ELF-1 (cell line): ENCODE measurements at regions not wholly inside any gene's neighbourhood (a gene's known extent, or its start where the extent isn't known, plus 50 kb on each side); places are given as distances from the start of the nearest gene placed in this dataset.

ENCODE experiments used
- DNase-seq: peaks from one replicate; pipeline ENCODE4 v3.0.0-alpha.2; 2016; ENCODE audit warnings: low read depth, low spot score

GRCh38 chr1:17930635-17931034 lies 175.5 kb downstream of the ACTL8 start:
- no peak for DNase-seq

DNA sequence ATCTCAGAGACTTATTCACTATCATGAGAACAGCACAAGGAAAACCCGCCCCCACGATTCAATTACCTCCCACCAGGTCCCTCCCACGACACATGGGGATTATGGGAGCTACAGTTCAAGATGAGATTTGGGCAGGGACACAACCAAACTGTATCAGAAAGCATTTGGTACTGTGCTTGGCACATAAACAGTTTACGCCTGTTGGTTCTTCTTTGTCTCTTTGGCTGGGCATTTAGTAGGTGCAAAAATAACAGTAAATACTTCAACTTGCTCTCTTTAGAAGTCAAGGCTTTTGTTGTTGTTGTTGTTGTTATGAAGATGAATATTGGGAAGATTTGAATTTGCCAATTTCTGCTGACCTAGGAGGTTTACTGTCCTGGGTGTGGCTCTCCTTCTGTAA lies 175.4 kb upstream of the IGSF21 start:
- no peak for DNase-seq

DNA sequence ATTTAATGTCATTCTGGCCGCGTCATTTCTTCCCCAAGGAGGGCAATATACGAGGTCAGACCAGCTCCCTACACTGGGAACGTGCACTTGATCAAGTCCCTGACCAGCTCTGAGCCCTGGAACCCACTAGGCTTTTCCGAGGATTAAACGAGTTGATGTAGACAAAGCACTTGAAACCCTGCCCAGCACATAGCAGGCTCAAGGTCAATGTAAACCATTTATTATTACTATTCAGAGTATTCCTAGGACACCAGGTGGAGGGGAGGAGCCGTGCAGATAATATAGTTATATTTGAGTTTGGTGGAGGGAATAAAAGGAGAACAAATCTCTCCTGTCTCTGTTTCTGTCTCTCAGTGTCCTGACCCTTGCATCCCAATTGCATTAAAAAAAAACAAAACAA lies 174.1 kb upstream of the IGSF21 start:
- DNase-seq, result no peak

- peak; percentile 77 for DNase-seq
These were observed 173.6 kb upstream of the IGSF21 start for GRCh38 chr1:17933971-17934370.

DNA sequence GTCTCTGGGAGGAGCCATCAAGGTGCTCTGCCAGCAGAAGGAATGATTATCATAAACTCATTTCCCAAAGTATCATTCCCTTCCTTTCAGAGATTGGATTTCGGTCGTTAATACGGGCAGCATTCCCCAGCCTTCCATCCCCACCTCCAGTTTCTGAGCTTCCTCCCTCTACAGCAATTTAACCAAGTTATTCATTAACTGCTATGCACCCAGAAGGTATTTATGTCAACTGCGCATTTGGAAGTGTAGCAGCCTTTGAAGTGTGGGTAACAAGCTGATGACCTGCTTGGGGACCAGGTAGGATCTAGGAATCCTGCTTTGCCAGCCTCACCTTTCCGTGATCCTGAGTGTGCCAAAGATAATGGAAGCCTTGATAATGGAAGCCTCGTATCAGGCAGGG lies 172.4 kb upstream of the IGSF21 start:
- DNase-seq, result no peak

DNA sequence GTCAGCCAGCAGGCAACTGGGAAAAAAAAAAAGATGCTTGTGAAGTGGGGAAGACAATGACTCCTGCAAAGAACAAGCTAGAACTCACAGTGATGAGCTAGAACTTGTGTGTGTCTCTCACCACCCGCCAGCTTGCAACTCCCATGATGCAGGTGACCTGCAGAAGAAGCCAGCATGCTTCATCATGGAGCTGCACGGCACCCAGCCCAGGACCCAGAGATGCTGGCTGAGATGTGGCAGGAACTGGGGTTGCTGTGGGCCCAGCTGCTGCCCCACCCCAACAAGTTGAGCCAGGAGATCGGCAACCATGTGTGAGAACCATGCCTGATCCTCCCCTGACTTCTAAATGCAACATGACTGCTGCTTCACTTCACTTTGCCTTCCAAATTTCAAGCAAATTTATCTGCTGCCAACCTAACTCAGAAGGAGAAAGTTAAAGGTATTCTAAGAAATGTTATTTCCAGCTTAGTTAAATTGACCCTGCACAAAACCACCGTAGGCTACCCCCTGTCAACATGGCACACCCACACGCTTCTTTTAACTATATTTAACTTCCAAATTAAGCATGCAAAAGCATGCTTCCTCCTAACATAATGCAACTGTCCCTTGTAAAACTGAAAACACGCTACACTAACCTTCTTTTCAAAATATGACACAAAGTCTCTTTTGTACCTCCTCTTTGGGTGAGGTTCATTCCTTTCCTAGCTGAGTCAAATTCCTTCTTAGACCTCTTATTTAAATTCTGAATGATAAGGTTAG lies 166.0 kb upstream of the IGSF21 start:
- no peak for DNase-seq

DNA sequence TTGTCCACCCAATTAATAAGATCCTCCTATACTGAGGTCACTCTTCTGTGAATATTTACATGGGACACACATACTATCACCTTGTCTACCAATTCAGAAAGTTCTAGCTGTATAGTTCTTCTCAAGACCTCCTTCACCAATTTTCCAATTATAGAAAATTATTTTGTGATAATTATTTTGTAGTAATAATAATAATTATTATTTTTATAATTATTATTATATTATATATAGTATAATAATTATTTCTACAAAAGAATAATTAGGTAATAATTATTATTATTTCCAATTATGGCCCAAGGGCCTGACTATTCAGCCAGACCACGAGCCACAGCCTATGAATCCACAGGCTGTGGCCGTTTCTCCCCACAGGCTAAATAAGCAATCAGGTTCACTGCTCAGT lies 164.1 kb upstream of the IGSF21 start:
- no peak for DNase-seq

DNA sequence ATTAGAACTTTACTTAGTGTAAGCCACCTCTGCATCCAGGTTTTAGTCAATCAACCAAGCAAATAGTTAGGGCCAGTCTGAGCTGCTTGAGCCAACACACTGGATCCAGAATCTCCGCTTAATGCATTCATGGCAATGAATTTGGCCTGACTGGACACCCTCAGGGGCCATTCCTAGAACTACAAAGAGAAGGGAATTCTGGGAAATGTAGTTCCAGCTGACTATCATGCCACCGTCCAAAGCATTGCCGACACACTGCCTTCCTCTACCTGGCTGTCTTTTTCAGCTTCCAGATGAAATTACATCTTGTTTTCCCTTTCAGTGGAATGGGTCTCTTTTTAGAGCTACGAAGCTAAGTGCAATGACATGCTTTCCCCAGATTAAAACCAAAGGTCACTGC lies 163.0 kb upstream of the IGSF21 start:
- no peak for DNase-seq

DNA sequence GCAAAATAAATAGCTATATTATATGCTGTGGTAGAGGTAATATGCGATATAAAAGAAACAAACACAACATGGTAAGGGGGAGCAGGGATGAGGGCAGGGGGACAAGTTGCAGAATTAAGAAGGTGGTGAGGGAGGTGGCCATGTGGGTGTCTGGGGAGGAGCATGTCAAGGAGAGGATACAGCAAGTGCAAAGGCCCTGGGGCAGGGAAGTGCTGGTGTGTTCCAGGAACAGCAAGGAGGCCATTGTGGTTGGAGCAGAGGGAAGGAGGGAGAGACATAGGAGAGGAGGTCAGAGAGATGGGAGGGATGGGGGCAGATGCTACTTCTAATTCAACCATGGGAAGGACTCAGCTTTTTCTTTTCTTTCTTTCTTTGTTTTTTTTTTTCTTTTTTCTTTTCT lies 161.2 kb upstream of the IGSF21 start:
- no peak for DNase-seq

DNA sequence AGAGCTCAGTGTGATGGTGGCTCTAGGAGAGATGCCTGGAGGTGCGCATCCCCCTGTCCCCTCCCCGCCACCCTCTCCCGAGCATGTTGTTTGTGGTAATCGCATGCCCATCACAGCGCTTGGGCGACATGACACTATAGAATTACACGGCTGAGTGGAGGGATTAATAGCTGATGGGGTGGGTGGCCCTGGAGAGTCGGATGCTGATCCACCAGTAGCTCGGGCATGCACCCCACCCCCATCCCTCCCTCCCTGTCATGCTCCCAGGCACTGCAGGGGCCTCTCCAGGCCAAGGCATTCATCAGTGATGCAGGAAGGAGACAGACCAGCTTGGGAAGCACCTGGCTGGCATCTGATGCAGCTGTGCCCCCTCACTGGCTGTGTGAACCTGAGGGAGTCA lies 159.0 kb upstream of the IGSF21 start:
- DNase-seq, result no peak

DNA sequence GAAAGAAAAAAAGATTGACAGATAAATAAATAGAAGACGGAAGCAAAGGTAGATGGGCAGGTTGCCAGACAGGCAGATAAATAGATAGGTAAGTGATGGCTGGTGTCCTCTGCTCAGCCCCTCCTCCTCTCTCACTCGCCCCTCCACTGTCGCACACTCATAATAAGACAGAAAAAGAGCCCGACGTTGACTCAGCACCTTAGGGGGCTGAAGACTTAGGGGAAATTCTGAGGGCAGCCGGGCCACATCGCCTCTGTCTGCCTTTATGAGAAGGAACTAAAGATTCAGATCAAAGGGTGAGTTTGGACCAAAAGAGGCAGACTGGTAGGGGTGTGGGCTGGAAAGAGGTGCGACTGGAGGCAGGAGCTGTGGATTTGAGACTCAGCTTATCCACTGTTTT lies 158.1 kb upstream of the IGSF21 start:
- DNase-seq, result no peak

DNA sequence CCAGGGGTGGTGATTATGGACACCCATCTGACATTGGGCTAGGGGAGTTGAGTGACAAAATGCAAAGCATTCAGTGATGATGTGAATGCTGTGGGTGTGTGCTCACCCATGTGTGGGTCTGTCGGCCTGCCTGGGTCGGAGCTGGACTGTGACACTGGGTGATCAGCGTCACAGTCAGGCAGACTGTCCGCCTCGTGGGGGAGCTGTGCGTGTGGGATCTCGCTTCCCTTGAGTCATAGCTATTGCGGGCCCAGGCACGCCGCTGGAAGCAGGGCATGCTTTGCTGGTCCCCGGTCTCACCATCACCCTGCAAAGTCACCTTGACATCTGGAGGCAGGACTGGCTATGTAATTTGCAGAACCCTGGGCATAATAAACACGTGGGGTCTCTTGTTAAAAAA lies 156.9 kb upstream of the IGSF21 start:
- no peak for DNase-seq

GRCh38 chr1:17952506-17952905 lies 155.1 kb upstream of the IGSF21 start:
- no peak for DNase-seq

DNA sequence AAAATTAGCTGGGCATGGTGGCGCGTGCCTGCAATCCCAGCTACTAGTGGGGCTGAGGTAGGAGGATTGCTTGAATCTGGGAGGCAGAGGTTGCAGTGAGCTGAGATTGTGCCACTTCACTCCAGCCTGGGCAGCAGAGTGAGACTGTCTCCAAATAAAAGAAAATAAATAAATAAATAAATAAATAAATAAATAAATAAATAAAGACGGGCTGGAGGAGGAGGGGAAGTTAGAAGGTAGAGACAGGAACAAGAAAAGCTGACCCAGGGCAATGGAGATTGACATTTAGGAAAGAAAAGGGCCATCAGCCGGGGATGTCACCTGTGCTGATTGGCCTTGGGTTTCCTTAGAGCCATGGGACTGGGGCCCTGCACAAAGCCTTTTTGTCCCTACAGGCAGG lies 153.7 kb upstream of the IGSF21 start:
- DNase-seq, result no peak

DNA sequence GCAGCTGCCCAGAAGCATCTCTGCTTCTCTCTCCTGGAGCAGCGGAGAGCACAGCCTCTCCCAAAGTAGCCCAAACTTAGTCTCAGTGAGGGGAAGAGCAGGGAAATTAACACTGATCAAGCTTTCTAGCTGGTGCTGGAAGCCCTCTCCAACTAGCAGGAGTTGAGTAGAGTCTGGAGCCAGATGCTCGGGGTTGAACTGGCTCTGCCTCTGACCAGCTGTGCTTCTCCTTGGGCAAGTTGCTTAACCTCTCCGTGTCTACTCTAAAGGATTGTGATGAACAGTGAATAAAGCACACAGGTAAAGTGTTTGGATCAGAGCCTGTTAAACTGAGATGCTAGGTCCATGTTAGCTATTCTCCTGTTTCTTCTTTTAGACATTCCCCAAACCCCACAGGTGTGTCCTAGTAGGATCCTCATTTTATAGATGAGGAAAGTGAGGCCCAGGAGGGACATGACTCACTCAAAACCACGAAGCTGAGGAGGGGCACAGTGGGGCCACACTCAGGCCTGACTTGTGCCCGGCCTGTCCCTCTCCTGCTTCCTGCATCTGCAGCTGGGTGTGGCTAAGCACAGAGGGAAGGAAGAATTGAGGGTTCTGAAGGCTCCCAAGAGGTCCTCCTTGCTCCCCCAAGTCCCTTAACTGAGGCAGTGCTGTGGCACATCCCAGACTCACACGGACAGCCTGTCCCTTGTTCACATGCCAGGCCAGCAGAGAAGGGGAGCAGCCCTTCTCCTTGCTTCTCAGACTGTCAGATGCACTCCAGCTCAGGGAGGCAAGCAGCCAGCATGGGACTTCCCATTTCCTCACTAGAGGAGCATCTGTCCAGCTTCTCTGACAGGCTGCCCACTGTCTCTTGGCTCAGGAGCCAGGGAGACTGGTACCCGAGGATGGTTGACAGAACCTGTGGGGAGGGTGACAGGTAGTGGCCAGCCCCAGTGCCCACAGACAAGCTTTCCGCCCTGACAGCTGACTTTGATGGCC lies 152.0 kb upstream of the IGSF21 start:
- no peak for DNase-seq

DNA sequence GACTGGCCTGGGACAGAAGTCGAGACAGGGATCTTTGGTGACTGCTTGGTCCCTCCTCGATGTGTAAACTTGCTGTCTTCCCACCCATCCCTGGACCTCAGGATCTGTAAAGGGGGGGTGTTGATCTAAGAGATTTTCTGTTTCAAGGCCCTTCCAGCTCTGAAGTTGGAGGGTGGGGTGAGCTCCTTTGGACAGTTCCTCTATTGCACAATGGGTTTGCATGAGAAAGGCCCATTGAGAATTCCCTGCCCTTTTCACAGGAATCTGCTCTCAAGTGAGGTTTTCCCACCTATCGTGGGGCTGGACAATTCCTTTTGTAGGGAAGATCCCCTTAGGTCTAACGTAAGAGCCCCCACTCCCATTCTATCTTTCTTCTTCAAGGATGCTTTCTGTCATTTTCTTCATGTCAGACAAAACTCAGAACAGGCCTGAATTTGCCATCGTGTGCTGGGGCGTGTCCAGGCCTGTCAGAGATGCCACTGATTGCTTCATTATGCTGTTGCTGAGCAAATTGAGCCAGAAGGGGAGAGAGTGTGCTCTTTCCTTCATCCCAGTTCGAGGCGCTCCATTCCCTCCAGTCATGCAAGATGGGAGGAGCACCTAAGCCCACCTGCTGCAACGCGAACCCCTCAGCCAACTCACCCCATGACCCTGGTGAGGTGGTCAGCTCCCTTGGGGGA lies 149.9 kb upstream of the IGSF21 start:
- DNase-seq, result peak; percentile 22

DNA sequence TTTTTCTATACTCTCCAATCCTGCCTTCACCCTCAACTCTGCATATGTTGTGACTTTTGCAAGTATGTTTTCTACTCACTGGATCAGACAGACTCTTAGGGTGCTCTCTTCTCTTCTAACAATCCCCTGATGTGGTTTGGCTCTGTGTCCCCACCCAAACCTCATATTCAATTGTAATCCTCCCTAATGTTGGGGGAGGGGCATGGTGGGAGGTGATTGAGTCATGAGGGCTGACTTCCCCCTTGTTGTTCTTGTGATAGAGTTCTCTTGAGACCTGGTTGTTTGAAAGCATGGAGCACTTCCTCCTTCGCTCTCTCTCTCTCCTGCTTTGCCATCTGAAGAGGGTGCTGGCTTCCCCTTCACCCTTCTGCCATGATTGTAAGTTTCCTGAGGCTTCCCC lies 148.9 kb upstream of the IGSF21 start:
- no peak for DNase-seq

- no peak for DNase-seq
These were observed 144.1 kb upstream of the IGSF21 start for GRCh38 chr1:17963513-17963912.

GRCh38 chr1:17965515-17966100 lies 142.0 kb upstream of the IGSF21 start:
- no peak for DNase-seq

GRCh38 chr1:17966341-17966740 lies 141.3 kb upstream of the IGSF21 start:
- no peak for DNase-seq

- no peak for DNase-seq
These were observed 139.9 kb upstream of the IGSF21 start for GRCh38 chr1:17967623-17968255.
